Mesenteric fat pad (tissue), 1 donor: ENCODE measurements at regions not wholly inside any gene's neighbourhood (a gene's known extent, or its start where the extent isn't known, plus 50 kb on each side); places are given as distances from the start of the nearest gene placed in this dataset.
"Not testable (repeated sequence)": the region's sequence is repeated elsewhere in the genome, so short reads cannot be mapped to it uniquely, and the experiment has no call there.

Experiments used
- DNase-seq: peaks from one replicate; pipeline ENCODE4 v3.0.0-alpha.2; 2020; ENCODE audit warnings: low spot score
- donor health status: DM: yes; HTN: yes; CAD: no.

DNA sequence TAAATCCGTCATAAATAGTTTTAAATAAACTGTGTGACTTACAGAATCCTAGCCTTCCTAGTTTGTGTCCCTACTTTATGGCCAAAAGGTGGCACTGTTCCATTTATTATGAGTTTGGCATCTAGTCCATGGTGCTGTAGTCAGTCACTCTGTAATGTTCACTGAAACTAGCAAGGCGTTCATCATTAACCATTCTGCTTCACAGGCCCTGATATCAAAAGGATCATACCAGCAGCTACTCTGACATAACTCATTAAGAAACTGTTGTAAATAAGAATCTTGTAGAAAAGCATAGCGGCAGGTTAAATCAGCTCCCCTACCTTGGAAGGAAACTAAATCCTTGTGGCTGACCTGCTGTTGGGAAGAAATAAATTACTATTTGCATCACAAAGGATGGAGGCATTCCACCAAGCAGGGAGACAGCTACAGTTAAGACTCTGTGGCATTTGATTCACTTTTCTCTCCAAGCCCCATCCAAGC, 919.6 kb upstream of the DIAPH2 start:
- no peak for DNase-seq

DNA sequence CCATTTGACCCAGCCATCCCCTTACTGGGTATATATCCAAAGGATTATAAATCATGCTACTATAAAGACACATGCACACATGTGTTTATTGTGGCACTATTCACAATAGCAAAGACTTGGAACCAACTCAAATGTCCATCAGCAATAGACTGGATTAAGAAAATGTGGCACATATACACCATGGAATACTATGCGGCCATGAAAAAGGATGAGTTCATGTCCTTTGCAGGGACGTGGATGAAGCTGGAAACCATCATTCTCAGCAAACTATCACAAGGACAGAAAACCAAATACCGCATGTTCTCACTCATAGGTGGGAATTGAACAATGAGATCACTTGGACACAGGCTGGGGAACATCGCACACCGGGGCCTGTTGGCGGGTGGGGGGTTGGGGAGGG, 913.4 kb upstream of the DIAPH2 start:
- not testable (repeated sequence) for DNase-seq

DNA sequence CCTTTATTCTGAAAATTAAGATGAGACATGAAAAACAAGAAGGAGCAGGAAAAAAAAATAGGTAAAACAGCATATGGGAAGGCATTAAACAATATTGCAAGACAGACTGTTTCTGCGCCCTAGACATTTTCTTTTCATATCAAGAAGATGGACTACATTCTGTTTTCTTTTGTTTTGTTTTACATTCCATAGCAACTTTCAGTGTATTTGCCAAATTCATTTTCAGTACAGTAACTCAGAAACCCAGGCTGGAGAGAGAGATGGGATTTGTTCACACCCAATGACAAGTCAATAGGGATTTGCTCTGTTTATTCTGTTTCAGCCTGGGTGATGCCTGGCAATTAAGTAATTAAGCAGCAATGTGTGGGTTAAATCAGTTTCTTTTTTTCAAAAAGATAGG, 892.8 kb upstream of the DIAPH2 start:
- no peak for DNase-seq

DNA sequence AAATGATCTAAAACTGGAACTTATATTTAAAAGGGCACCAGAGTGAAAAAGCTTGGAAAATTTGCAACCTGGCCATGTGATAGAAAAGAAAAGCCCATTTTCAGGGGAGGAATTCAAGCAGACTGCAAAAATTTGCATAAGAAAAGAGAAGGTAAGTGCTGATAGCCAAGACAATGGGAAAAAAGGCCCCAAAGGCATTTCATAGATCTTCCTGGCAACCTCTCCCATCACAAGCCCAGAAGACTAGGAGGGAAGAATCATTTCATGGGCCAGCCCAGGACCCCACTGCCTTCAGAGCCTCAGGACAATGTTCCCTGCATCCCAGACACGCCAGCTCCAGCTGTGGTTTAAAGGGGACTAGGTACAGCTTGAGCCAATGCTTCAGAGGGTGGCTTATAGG, 887.3 kb upstream of the DIAPH2 start:
- no peak for DNase-seq

DNA sequence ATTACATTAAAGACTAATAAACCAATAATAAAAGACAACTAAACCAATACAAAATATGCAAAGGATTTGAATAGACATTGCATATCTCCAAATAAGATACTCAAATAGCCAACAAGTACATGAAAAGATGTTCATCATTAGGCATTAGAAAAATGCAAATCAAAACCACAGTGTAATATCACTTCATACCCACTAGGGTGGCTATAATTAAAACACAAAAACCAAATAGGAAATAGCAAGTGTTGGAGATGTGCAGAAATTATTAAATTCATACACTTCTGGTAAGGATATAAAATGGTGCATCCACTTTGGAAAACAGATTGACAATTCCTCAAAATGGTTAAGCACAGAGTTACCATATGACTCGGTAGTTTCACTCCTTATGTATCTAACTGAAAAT, 860.8 kb upstream of the DIAPH2 start:
- no peak for DNase-seq

DNA sequence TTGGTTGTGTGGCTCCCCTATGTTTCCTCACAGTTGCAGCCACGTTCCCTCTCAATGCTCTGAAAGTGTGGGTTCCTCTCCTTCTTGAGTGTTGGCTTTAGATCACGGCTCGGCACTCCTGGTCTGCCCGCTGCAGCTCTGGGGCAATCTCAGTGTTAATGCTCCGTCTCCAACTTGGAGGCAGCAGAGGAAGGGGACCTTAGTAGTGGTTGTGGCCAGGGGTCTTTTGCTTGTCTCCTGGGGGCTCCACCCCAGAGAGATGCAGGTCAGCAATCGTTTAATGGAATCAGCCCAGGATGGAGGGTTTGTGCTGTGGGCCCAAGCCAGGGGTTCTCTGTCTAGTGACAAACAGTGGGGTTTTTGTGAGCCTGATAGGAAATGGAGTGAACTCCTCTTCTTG, 849.4 kb upstream of the DIAPH2 start:
- no peak for DNase-seq

DNA sequence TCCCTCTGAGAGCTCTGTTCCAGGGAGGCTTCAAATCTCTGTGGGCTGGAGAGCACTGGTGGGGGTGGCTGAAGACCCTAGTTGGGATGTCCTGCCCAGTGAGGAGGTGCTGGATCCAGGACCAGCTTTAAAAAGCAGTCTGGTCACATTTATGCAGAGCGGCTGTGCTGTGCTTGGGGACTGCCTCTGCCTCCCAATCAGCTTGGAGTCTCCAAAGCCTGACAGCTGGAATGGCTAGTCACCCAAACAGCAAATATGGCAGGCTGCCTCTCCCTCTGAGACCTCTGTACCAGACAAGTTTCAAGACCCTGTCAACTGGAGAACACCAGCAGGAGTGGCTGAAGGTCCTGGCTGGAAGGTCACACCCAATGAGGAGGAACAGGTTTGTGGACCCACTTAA, 848.1 kb upstream of the DIAPH2 start:
- peak; percentile 80 for DNase-seq

DNA sequence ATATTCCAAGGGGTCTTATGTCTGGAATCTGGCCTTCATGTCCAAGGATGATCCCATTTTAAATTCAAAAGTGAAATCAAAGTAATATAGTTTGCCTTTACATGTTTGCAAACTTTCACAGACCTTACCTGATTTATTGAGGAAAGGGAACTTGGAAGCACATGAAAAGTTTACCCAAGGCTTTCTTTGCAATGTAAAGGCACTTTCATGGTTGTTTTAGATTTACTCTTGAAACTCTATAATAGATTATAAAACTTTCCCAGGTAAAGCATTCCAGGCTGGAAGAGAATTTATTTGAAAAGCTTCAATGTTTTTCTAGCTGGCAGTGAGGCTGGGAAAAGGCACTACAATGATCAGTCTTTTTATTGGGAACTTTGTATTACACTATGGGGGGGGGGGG, 842.8 kb upstream of the DIAPH2 start:
- no peak for DNase-seq

DNA sequence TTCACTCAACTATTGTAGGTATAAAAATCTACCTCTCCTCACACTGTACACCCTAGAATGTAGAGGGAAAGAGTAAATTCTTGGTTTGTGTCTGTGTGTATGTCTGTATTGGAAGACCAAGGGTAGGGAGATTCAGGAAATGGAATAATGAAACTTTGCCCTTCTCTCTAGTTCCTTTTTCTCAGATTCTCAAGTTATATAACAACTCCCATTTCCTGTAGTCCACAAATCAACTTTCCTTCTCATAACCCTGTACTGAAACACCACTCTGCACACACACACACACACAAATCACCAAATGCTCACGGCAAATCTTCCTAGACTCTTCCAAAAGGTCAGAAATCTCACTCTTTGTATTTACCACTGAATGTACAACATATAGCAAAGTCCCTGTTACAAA, 824.5 kb upstream of the DIAPH2 start:
- no peak for DNase-seq

DNA sequence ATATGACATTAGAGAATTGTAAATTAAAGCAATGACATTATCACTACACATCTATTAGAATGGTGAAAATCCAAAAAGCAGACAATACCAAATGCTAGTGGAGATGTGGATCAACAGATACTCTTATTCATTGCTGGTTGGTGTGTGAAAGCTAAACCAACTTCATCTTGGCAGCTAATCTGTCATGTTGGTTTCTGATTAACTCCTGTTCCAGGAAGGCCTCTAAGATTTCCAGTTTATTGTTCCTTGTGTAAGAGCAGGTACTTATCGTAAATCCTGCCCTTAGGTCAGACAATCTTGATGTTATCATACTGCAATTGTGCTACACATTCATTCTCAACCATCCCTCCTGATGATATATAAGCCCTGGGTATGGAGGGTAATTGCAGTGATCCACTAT, 809.0 kb upstream of the DIAPH2 start:
- DNase-seq, result no peak

DNA sequence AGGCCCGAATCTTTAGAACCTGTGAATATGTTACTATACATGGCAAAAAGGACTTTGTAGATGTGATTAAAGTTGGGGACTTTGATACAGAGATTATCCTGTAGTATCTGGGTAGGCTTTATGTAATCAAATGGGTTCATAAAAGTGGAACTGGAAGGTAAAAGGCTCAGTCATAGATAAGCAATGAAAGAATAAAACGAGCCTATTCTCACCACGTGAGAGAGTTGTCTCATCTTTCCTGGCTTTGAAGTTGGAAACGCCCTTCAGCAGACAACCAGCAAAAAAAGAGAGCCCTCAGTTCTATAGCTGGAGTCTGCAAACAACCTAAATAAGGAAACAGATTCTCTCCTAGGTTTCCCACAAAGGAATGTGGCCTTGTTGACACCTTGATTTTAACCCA, 805.8 kb upstream of the DIAPH2 start:
- DNase-seq, result no peak

DNA sequence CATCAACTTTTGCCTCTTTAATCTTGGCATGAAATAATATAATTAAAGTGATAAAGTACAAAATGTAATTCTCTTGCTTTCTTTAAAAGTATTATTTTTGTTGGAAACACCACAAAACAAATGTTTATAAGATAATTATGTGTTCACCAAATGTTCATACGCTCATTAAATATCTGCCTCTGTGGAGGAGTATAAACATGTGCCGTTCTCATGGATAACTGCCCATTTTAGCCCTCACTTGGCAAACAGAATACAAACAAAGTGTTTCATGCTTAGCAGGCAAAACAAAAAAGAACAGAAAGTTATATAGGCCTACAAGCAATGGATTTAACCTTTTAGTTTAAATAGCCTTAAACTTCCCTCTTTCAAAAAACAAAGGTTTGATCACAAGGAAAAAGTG, 800.5 kb upstream of the DIAPH2 start:
- DNase-seq, result no peak

DNA sequence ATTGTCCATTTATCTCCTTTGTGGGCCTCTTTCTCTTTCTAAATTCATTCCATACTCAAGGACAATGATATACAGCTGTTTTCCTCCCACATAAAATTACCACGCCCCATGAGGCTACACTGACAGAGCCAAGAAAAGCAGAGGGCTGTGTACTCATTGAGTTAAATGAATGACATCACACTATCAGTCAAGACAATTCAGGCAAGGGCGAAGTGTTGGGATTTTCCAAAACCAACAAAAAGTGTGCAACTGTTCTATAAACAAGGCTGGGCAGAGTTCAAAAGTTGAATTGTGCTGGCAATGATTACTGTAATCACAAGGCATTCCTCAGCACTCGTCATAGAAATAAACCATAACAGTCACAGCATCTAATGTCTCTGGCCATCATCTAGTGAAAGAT, 799.6 kb upstream of the DIAPH2 start:
- no peak for DNase-seq

DNA sequence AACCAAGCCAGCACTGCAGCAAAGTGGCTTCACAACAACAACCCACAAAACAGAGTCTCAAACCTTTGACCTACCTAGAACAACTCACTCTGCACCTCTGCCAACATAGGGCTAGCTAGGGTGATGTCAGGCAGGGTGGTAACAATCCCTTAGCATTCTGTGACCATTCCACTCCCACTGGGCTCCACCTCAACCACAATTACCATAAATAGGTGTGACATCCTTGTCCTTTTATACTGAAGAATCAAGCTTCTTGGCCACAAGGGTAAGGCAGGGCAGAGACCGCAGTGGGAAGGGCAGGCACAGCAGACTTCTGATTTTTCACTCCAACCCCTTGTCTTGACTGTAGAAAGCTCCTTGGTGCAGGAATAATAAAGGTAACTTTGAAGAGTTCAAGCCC, 795.4 kb upstream of the DIAPH2 start:
- no peak for DNase-seq

DNA sequence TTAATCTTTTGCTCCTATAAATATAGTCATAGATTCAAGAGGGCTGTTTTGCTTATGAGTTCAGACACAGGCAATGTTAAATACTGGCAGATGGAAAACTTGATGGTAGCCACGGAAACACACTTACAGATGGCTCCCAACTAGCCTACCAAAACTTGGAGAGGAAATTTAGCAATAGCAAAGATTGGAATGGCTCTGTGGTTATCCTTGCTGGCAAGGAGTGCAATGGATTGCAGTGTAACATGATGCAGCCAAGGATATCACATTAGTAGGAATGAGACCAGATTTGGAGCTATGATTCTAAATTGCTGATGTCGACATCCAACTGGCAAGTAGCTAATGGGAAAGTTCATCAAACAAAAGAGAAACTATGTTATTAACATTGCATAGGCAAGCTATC, 791.0 kb upstream of the DIAPH2 start:
- no peak for DNase-seq

DNA sequence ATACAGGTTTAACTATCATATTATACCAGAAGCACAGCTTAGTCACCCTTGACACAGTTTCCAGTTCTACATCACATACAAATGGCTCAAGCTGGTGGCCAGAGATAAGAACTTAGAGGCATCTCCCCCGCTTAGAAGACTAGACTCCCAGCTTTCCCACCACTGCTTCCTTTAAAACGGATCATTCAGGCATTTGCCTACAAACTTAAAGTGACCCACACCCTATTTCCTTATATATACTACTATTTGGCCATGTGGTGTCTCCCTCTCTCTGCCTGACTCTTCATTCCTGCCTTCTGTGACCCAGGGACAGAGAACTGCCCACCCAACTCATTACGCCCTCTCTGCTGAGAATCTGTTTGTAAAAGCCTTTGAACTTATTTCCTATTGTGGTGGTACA, 781.2 kb upstream of the DIAPH2 start:
- DNase-seq, result no peak

DNA sequence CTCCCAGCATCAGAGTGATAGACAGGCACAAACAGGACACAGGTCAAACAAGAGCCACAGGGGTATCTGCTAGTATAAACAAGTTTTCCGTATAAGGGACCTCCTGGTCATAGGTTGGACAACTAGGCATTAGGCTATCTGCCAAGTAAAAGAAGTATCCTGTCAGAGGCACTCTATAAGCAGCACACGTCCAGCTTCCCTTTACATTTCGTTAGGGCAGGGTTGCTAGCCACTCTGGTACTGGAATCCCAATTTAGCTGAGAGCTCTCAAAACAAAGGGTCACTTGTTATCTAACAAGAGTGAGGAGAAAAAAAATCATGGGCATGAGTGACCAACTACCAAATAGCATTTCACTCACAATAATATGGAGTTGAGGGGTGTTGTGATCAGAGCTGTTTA, 780.7 kb upstream of the DIAPH2 start:
- no peak for DNase-seq

DNA sequence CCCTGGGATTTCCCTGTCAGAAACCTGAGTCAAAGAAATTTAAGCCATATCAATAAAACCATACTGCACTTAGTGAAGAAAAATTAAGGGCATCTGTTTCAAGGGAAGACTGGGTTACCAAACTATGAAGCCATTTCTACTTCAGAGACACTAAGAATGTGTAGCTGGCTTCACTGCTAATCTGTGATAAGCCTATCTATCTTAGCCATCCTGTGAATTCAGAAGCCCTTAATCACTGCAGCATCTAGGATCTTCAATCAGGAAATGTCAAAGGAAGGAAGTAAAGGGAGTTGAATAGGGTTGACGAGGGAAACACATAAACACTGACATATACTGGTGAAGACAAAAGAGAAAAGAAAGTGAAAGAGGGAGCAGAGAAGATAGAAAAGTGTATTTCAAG, 777.6 kb upstream of the DIAPH2 start:
- DNase-seq, result no peak

DNA sequence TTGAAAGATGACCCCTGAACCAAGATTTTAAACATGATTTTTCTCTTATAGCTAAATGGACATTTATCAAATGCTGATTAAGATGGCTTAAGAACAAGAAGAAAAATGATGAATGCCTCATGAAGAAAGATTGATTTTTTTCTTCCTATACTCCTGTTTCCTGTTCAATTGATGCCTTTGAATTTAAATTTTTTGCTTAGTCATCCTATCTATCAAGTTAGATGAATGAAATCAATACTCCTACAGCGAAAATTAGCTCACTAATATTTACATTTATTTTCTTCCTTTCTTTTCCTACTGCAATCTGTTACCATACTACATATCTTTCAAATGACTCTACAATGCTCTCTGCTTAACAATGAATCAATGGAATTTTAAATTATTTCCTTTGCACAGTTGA, 773.6 kb upstream of the DIAPH2 start:
- DNase-seq, result no peak

DNA sequence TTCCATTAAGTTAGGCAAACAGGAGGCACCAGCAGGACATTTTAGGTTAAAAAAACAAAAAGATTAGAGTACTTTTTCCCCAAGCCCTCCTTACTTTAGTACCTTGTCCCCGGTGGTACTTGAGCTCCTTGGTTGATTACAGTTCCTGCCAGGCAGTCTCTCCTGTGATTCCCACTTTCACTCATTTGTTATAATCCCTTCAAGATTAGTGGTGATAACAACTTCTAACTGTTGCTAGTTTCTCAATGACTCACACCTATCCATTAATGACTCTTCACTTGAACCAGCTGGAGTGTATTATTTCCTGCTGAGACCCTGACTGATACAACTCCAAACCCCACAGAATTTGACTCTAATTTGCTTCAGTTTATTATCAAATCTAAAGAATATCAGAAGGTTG, 765.0 kb upstream of the DIAPH2 start:
- DNase-seq, result no peak

DNA sequence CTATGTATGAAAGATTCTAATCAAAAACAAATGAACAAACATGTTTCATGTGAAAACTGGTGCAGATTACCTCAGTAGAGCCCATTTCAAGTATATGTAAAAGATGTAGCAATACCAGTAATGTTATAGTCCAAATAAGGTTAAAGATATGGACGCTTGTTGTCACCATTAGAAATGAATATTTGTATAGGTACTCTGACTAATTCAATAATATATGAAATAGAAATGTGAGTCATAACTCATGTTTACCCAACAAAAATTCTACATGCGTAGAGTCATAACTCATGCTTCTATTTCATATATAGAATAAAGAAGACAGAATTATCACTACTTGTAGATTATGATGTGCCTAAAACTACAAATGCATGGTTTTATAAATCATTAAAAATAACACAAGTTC, 739.1 kb upstream of the DIAPH2 start:
- DNase-seq, result no peak

DNA sequence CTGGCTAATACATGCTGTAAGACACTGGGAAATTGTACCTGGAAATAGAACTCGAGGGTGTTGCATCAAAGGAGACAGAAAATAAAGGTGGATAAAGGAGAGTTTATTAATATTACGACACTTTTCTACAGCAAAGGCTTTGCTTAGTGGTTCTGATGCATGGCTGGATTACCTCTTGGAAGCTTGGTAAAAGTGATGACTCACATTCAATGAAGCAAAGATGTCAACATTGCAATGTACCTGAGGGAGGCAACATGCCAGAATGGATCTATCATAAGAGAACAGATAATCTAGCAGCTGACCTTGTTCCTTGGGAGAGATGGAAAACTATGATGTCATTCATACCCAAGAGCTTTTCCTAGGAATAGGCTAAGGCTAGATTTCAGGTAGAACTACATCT, 735.1 kb upstream of the DIAPH2 start:
- no peak for DNase-seq

DNA sequence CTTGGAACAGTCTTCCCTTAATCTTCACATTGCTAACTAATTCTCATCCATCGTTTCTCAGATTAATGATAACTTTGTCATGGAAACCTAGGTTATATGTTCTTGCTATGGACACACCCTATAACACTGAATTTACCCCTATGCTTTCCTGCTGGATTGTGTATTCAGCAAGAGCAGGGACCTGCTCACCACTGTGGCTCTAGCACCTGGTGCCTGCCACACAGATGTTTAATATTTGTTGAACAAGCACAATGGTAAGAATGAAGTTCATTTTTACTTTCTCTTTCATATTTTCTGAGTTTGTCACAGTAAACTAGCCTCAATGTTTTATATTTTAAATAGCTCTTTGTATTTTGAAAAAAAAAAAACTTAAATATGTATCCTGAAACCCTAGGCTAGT, 734.0 kb upstream of the DIAPH2 start:
- DNase-seq, result no peak

DNA sequence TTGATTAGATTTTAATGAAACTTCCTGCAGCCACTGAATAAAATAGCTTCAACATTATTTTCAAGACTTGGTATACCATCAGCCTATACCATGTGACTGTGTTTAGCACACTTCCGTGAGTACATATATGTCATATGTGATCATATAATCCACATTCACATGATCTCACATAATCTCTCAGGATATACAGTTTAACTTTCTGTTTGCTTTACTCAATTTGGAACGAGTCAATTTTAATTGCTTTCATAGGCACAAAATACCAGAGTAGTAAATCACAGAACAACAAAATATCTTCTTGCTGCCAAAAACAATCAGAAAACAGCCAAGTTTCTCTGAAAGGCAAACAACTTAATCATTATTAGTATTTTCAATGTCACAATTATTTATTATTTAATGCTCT, 731.1 kb upstream of the DIAPH2 start:
- no peak for DNase-seq

DNA sequence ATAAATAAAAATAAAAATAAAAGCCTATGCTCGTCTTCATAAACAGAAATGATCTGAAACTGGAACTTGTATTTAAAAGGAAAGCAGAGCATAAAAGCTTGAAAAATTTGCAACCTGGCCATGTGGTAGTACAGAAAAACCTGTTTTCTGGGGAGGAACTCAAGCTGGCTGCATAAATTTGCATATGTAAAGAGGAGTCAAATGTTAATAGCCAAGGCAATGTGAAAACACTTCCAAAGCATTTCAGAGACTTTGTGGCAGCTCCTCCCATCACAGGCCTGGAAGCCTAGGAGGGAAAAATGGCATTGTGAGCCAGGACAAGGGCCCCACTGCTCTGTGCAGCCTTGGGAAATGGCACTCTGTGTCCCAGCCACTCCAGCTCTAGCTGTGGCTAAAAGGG, 727.9 kb upstream of the DIAPH2 start:
- no peak for DNase-seq
